ENCODE measurements at regions not wholly inside any gene's neighbourhood (a gene's known extent, or its start where the extent isn't known, plus 50 kb on each side); places are given as distances from the start of the nearest gene placed in this dataset.

DNA sequence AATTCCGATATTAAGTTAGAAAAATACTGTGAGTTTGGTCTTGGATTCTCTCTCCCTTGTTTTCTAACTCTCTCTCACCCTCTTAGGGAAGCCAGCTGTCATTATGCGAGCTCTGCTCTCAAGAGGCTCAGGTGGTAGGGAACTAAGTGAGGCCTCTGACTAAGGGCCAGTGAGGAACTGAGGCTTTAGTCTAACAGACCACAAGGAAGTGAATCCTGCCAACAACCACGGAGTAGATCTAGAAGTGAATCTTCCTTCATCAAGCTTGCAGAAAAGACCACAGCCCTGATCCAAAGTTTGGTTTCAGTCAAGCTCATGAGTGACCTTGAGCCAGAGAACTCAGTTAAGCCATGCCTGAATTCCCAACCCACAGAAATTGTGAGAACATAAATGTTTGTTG lies 180.1 kb upstream of the PRMT6 start:
- no peak for DNase-seq (ENCODE audit: low read depth in 3 of 3, low spot score in 2 of 3)

- DNase-seq (ENCODE audit: low read depth in 3 of 3, low spot score in 2 of 3): no peak
Observed at GRCh38 chr1:106879538-106879937, 176.9 kb upstream of the PRMT6 start.

GRCh38 chr1:106880226-106880625 lies 176.2 kb upstream of the PRMT6 start:
- DNase-seq (ENCODE audit: low read depth in 3 of 3, low spot score in 2 of 3): no peak

DNA sequence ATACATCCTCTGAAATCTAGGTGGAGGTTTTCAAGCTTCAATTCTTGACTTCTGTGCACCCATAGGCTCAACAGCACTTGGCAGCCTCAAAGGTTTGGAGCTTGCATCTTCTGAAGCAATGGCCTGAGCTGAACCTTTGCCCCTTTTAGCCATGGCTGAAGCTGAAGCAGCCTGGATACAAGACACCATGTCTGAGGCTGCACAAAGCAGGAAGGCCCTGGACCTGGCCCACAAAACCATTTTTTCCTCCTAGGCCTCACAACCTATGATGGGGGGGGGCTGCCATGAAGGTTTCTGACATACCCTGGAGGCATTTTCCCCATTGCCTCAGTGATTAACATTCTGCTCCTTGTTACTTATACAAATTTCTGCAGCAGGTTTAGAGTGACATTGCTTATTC lies 173.3 kb upstream of the PRMT6 start:
- DNase-seq (ENCODE audit: low read depth in 3 of 3, low spot score in 2 of 3): no peak

DNA sequence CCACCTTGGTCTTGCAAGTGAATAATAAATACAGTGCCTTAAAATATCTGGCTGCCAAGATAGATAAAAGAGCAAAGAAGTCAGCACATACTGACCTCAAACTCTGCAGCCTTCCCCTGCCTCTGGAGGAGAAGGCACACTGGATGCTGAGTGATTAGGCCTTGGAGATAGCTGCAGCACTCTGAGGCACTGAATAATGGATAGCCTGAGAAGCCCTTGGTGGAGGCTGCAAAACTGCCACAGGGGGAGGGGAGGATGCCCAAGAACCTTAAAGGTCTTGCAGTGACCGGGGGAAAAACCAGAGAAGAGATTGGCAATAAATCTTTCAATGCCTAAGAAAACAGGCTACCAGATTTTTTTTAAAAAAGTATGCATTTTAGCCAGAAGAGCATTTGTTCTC lies 167.4 kb upstream of the PRMT6 start:
- DNase-seq (ENCODE audit: low read depth in 3 of 3, low spot score in 2 of 3): no peak

GRCh38 chr1:106889583-106889982 lies 166.9 kb upstream of the PRMT6 start:
- DNase-seq (ENCODE audit: low read depth in 3 of 3, low spot score in 2 of 3): no peak

- DNase-seq (ENCODE audit: low read depth in 3 of 3, low spot score in 2 of 3): no peak
Observed at GRCh38 chr1:106897976-106898375, 158.5 kb upstream of the PRMT6 start.

DNA sequence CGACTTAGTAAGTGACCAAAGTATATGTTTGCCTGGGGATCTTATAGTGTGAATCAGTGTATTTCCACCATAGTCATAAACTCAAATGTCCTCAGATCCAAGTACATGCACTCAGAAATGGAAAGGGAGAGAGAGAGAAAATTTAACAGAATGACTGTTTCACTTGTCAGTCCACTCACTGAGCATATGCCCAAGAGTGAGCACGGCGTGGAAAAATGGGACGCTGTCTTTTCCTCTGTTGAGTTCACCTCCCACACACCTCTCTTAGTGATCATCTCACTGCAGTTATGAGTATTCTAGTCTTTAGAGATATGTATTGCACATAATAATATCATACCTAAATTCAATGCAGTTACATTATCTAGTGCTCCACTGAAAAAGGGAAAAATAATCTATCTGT lies 156.8 kb upstream of the PRMT6 start:
- DNase-seq (ENCODE audit: low read depth in 3 of 3, low spot score in 2 of 3): no peak

DNA sequence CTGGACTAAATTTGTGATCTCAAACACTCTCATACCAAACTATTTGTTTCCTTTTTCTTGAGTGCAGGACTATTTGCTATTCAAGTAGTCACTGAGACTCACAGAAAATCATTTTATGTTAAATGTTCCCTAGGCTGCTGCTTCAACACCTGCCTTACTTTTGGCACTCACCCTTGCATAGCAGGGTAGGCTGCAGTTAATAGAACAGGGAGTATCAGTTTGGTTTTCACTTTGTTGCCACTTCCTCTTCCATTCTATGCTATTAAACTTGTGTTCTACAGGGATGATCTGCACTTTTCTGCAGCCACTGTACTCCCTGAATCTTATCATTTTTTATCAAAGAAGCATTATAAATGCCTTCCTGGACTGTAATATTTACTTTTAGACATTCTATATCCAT lies 148.7 kb upstream of the PRMT6 start:
- no peak for DNase-seq (ENCODE audit: low read depth in 3 of 3, low spot score in 2 of 3)

- DNase-seq (ENCODE audit: low read depth in 3 of 3, low spot score in 2 of 3): no peak
Observed at GRCh38 chr1:106908689-106909088, 147.8 kb upstream of the PRMT6 start.

- no peak for DNase-seq (ENCODE audit: low read depth in 3 of 3, low spot score in 2 of 3)
Observed at GRCh38 chr1:106910798-106911197, 145.7 kb upstream of the PRMT6 start.

DNA sequence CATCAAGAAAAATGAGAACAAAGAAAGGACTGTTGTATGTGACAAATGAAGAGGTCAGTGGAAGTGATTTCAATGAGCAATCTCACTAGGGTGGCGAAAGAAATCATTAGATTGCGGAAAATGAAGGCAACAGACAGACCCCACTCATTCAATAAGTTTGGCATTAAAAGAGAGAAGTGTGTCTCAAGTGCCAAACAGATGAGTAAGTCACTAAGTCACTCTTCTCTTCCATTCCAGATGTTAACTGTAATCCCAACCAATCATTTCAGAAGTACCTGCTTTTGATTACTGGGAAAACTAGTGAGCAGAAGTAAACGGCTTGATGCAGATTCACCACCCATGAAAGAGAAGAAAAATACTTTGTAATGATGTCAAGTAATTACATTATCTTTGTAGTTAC lies 144.3 kb upstream of the PRMT6 start:
- DNase-seq (ENCODE audit: low read depth in 3 of 3, low spot score in 2 of 3): no peak

- DNase-seq (ENCODE audit: low read depth in 3 of 3, low spot score in 2 of 3): no peak
Observed at GRCh38 chr1:106921186-106921585, 135.3 kb upstream of the PRMT6 start.

DNA sequence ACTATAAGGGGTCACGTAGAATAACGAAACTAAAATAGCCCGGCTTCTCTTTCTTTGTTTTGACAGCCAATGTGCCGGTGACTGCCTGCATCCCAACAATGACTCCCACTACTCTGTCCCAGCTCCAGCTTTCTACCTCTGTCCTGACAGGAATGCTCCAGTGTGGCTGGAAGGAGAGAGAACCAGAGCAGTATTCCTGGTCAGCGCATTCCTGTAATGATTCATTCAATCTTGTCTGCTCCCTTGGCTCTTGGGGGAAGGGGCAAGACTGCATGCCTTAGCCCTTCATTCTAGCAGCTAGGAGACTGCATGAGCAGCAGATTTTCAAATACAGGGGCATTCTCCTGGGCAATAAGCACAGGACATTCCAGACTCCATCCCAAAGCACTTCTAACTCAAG lies 132.1 kb upstream of the PRMT6 start:
- peak in 1 of 3 donors; percentile 24 for DNase-seq (ENCODE audit: low read depth in 3 of 3, low spot score in 2 of 3)

- no peak for DNase-seq (ENCODE audit: low read depth in 3 of 3, low spot score in 2 of 3)
Observed at GRCh38 chr1:106925750-106926149, 130.7 kb upstream of the PRMT6 start.

DNA sequence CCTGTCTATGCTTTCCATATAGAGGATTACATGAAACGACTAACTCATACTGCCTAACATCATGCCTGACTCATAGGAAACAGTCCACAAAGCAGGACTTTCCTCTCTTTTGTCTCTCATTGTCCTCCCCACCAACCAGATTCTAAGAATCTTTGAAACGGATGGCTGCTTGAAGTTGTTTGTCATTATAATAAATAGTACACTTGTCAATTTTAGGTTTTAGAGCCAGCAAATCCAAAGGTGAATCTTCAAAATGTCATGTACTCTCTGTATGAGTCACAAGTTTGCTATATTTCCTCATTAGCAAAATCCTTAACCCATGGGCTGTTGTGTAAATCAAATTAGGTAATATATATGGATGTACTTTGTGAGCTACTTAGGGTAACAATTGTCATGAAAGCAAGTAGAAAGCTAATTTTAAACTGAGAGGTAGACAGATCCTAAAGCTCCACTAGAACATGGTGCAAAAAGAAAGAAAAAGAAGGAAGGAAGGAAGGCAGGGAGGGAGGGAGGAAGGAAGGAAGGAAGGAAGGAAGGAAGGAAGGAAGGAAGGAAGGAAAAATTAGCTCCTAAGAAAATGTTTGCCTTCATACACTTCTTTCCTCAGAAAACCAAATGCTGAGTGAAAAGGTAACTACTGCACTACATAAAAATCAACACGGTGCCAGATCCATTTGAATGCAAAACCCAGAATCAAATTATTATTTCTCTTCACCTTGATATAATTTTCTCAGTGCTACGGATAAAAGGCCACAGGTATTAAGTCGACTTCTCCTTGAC lies 129.5 kb upstream of the PRMT6 start:
- no peak for DNase-seq (ENCODE audit: low read depth in 3 of 3, low spot score in 2 of 3)

DNA sequence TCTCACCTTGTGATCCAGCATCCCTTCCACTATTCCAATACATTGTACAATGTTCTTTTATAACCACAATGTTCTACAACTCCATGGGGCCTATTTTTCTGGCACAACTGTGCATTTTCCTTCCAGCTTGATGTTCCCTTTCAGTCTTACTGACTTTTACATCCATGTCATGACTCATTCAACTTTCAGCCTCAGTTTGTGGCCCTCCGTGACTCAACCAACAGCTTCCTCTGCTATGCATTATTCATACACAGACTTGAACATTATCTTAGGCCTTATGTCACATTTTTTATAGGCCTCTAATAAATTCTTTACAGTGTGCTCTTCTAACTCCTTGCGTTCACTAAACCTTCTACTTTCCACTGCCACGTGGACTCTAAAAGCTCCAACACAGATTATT lies 119.4 kb upstream of the PRMT6 start:
- DNase-seq (ENCODE audit: low read depth in 3 of 3, low spot score in 2 of 3): no peak

GRCh38 chr1:106944721-106945120 lies 111.8 kb upstream of the PRMT6 start:
- DNase-seq (ENCODE audit: low read depth in 3 of 3, low spot score in 2 of 3): no peak

DNA sequence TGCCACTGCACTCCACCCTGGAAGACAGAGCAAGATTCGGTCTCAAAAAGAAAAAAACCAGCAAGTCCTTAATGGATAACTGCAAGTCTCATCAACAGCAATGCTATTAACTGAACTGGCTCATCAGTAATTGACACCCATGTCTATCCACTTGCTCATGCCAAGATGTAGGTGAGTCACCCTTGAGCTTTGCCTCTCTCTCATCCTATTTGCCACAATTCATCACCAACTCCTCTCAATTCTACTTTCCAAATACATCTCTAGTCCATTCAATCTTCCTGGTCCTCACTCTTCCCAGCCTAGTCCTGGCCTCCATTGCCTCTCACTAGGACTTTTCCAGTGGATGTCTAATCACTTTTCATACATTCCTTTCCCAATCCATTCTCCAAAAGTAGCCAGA lies 103.7 kb upstream of the PRMT6 start:
- no peak for DNase-seq (ENCODE audit: low read depth in 3 of 3, low spot score in 2 of 3)

DNA sequence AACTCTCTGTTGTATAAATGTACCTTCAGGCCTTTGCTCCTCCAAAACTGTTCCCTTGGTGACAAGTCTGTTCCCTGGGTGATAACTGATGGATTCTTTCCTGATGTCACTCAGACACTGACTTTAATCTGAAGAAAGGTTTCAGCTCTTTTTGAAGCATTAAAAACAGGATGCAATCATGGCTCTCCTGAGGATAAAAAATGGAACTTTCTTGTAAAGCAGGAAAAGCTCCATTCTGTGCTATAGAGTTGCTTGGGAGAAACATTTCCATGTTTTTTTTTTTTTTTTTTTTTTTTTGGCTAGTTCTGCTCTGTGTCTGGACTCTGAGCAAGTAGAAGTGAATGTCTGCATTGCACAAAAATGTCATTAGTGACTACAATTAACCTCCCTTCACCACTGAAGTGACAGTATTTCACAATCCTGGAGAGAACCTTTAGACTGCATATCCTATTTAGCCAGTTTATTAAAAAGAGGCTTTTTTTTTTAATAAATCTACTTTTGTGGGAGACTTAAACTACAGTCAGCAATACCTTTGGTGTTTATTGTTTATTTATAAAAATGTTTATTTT lies 101.7 kb upstream of the PRMT6 start:
- DNase-seq (ENCODE audit: low read depth in 3 of 3, low spot score in 2 of 3): no peak

DNA sequence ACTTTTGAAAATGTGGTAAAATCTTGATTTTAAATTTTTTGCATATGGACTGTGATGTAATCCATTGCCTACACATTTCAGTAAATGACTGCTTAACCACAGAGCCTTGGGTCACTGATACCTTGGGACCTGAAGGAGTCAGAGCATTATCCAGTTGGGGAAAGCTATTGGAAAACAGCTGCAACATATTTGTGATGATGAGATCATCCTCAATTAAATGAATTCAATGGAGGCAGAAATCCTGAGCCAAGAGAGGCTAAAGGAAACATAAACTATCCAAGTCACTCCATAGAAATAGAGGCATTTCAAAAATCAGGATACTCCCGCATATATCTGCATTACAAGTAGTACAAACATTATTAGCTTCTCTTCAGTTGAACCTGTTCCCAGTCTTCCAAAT lies 99.8 kb upstream of the PRMT6 start:
- DNase-seq (ENCODE audit: low read depth in 3 of 3, low spot score in 2 of 3): no peak

- DNase-seq (ENCODE audit: low read depth in 3 of 3, low spot score in 2 of 3): no peak
Observed at GRCh38 chr1:106957795-106958194, 98.7 kb upstream of the PRMT6 start.

- no peak for DNase-seq (ENCODE audit: low read depth in 3 of 3, low spot score in 2 of 3)
Observed at GRCh38 chr1:106960412-106960811, 96.1 kb upstream of the PRMT6 start.

Data from right renal cortex interstitium (tissue), 3 donors.